CD14-positive monocyte (primary cell): ENCODE measurements at regions not wholly inside any gene's neighbourhood (a gene's known extent, or its start where the extent isn't known, plus 50 kb on each side); places are given as distances from the start of the nearest gene placed in this dataset.

Source experiments
- DNase-seq, 3 donors: peaks; one replicate each; pipeline ENCODE4 v3.0.0-alpha.2; 2011 to 2022
- H2AFZ ChIP-seq: 2 replicates; pipeline ENCODE4 v1.6.0; 2012; ENCODE audit warnings: mild to moderate bottlenecking, low read depth, low read length, inconsistent platforms; ENCODE audit not compliant: insufficient read depth, poor library complexity, severe bottlenecking
- H3K27ac ChIP-seq, 2 donors: 1 replicate in 1 of 2; 2 replicates in 1 of 2; pipeline ENCODE4 v1.5.1; 2012 to 2013; ENCODE audit warnings: low read length in 2 of 2, control low read depth in 1 of 2, inconsistent platforms in 1 of 2, low read depth in 1 of 2, mild to moderate bottlenecking in 1 of 2
- H3K27me3 ChIP-seq, 2 donors: one replicate each; pipeline versions ENCODE4 v1.6.0 to v1.6.1; 2011 to 2013; ENCODE audit warnings: low read length in 2 of 2; ENCODE audit not compliant: control insufficient read depth in 2 of 2, insufficient read depth in 2 of 2
- H3K36me3 ChIP-seq, 2 donors: replicated peaks in 1 of 2; 1 replicate in 1 of 2; 2 replicates in 1 of 2; pipeline versions ENCODE4 v1.5.1 to v1.6.1; 2012 to 2013; ENCODE audit warnings: low read length in 2 of 2, control low read depth in 1 of 2, inconsistent platforms in 1 of 2, mild to moderate bottlenecking in 1 of 2; ENCODE audit not compliant: insufficient read depth in 2 of 2, control insufficient read depth in 1 of 2
- H3K4me1 ChIP-seq, 2 donors: 1 replicate in 1 of 2; 2 replicates in 1 of 2; pipeline versions ENCODE4 v1.5.1 to v1.6.1; 2012 to 2013; ENCODE audit warnings: low read length in 2 of 2, control low read depth in 1 of 2, inconsistent platforms in 1 of 2, mild to moderate bottlenecking in 1 of 2, moderate library complexity in 1 of 2; ENCODE audit not compliant: insufficient read depth in 2 of 2, control insufficient read depth in 1 of 2
- H3K4me2 ChIP-seq: replicated peaks from 2 replicates; pipeline ENCODE3; 2012; ENCODE audit warnings: low read length, moderate library complexity, mild to moderate bottlenecking; ENCODE audit not compliant: poor library complexity, severe bottlenecking; ENCODE audit errors: extremely low read depth
- H3K4me3 ChIP-seq, 3 experiments: fragments of 200-600 bp in 1 of 3; sonication (generic) in 1 of 3; replicated peaks in 1 of 3; 1 replicate in 2 of 3; 2 replicates in 1 of 3; pipeline ENCODE4 v1.5.1; 2011 to 2013; ENCODE audit warnings: low read length in 3 of 3, mild to moderate bottlenecking in 3 of 3, control low read depth in 2 of 3, low read depth in 2 of 3, inconsistent platforms in 1 of 3, moderate library complexity in 1 of 3
- H3K79me2 ChIP-seq: 2 replicates; pipeline ENCODE4 v1.6.0; 2012; ENCODE audit warnings: mild to moderate bottlenecking, control low read depth, inconsistent platforms, low read length, moderate library complexity; ENCODE audit not compliant: insufficient read depth
- H3K9ac ChIP-seq: 2 replicates; pipeline ENCODE4 v1.6.0; 2017; ENCODE audit warnings: low read length, mild to moderate bottlenecking; ENCODE audit not compliant: insufficient read depth, poor library complexity, severe bottlenecking
- H3K9me3 ChIP-seq, 2 donors: replicated peaks in 1 of 2; 1 replicate in 1 of 2; 2 replicates in 1 of 2; pipeline versions ENCODE4 v1.5.1 to v1.6.1; 2012 to 2013; ENCODE audit warnings: low read length in 2 of 2, control low read depth in 1 of 2; ENCODE audit not compliant: control insufficient read depth in 1 of 2, insufficient read depth in 1 of 2
- H4K20me1 ChIP-seq: 2 replicates; pipeline ENCODE4 v1.6.0; 2012; ENCODE audit warnings: mild to moderate bottlenecking, low read length, control low read depth, moderate library complexity; ENCODE audit not compliant: insufficient read depth
- H3K27ac Mint-ChIP-seq, 7 donors: one replicate each; pipeline ENCODE4 v1.8.0; 2020; ENCODE audit warnings: mild to moderate bottlenecking in 7 of 7, mixed read lengths in 7 of 7, moderate library complexity in 6 of 7, inconsistent platforms in 2 of 7
- H3K27me3 Mint-ChIP-seq, 3 donors: one replicate each; pipeline ENCODE4 v1.8.0; 2021 to 2022; ENCODE audit warnings: low read depth in 3 of 3, mild to moderate bottlenecking in 3 of 3, mixed read lengths in 3 of 3, moderate library complexity in 3 of 3, inconsistent platforms in 1 of 3
- H3K36me3 Mint-ChIP-seq, 2 donors: one replicate each; pipeline ENCODE4 v1.8.0; 2020; ENCODE audit warnings: mixed read lengths in 2 of 2, inconsistent platforms in 1 of 2, mild to moderate bottlenecking in 1 of 2
- H3K4me1 Mint-ChIP-seq: one replicate; pipeline ENCODE4 v1.8.0; 2020; ENCODE audit warnings: mild to moderate bottlenecking, mixed read lengths
- H3K4me3 Mint-ChIP-seq, 2 donors: one replicate each; pipeline ENCODE4 v1.8.0; 2020; ENCODE audit warnings: mild to moderate bottlenecking in 2 of 2, mixed read lengths in 2 of 2, moderate library complexity in 1 of 2
- H3K9me3 Mint-ChIP-seq, 7 donors: one replicate each; pipeline ENCODE4 v1.8.0; 2020 to 2022; ENCODE audit warnings: mixed read lengths in 7 of 7, mild to moderate bottlenecking in 6 of 7, moderate library complexity in 6 of 7, inconsistent platforms in 2 of 7
- CTCF ChIP-seq: fragments of 200-600 bp; IDR thresholded peaks from one replicate; pipeline ENCODE4 v1.8.0; 2022; ENCODE audit warnings: antibody characterized with exemption, mild to moderate bottlenecking
- whole genome bisulfite sequencing: methylation state at CpG from one replicate; pipeline ENCODE4 v1.1.5; 2013; ENCODE audit warnings: missing lambda C conversion rate; ENCODE audit not compliant: insufficient coverage; 5-methylcytosine and 5-hydroxymethylcytosine counted together
- intact Hi-C, 2 donors: fragments of 100-400 bp; cut with micrococcal nuclease; formaldehyde crosslinking; loops; one replicate each; pipeline versions ENCODE4 v1.15.0 to v1.15.1; 2023

- Histone ChIP-seq H3K4me1 (peaks cover 13 to 16% of the 10 kb centered on the region in 2 donors), H4K20me1 (no peaks in the 10 kb centered on the region), H3K27me3 (no peaks in the 10 kb centered on the region), H2AFZ (no peak overlapping the region), H3K9ac (no peak overlapping the region), H3K4me3 (no peak overlapping the region), H3K27ac (no peak overlapping the region), H3K4me2 (no peak overlapping the region), H3K79me2 (no peaks in the 10 kb centered on the region), H3K36me3 (no peaks in the 10 kb centered on the region), H3K9me3 (peaks cover 0 to 3% of the 10 kb centered on the region in 2 donors)
- Mint-ChIP-seq H3K27me3 (peaks cover 0 to 3% (median 2%) of the 10 kb centered on the region in 3 donors), H3K9me3 (peaks cover 0 to 8% (median 4%) of the 10 kb centered on the region in 7 donors), H3K4me1 (peaks cover 16% of the 10 kb centered on the region), H3K4me3 (no peak overlapping the region), H3K36me3 (no peaks in the 10 kb centered on the region), H3K27ac (peak overlapping the region in 1 of 7 donors; percentile 17)
- DNase-seq: no peak
- intact Hi-C loops: no loop called here
- no peak for TF ChIP-seq CTCF
- WGBS: no CpG with 5 or more reads among the region's 3 CpGs
Measured at GRCh38 chr11:10993186-10993585, 135.3 kb upstream of the ZBED5 start.

GRCh38 chr11:10991393-10991792 lies 133.5 kb upstream of the ZBED5 start:
- no peak for TF ChIP-seq CTCF
- intact Hi-C loops: no loop called here
- H3K4me3 Mint-ChIP-seq: no peak overlapping the region
- H3K9me3 ChIP-seq: peaks cover 0 to 3% of the 10 kb centered on the region in 2 donors
- peaks cover 0 to 3% of the 10 kb centered on the region in 2 donors for H3K36me3 Mint-ChIP-seq
- peaks cover 13 to 16% of the 10 kb centered on the region in 2 donors for H3K4me1 ChIP-seq
- no peaks in the 10 kb centered on the region for H4K20me1 ChIP-seq
- 100% methylated on average over 1 of the region's 4 CpGs for WGBS
- no peak overlapping the region for H3K27ac ChIP-seq
- no peak overlapping the region for H2AFZ ChIP-seq
- H3K27me3 Mint-ChIP-seq: peaks cover 1 to 2% (median 2%) of the 10 kb centered on the region in 3 donors
- H3K79me2 ChIP-seq: no peaks in the 10 kb centered on the region
- no peaks in the 10 kb centered on the region for H3K27me3 ChIP-seq
- H3K4me3 ChIP-seq: no peak overlapping the region
- no peaks in the 10 kb centered on the region for H3K36me3 ChIP-seq
- no peak for DNase-seq
- no peak overlapping the region for H3K9ac ChIP-seq
- H3K4me2 ChIP-seq: no peak overlapping the region
- H3K9me3 Mint-ChIP-seq: peaks cover 0 to 8% (median 4%) of the 10 kb centered on the region in 7 donors
- H3K4me1 Mint-ChIP-seq: peaks cover 16% of the 10 kb centered on the region
- no peak overlapping the region for H3K27ac Mint-ChIP-seq
